ENCODE measurements at regions not wholly inside any gene's neighbourhood (a gene's known extent, or its start where the extent isn't known, plus 50 kb on each side); places are given as distances from the start of the nearest gene placed in this dataset.

- TF ChIP-seq, protein P1, sequence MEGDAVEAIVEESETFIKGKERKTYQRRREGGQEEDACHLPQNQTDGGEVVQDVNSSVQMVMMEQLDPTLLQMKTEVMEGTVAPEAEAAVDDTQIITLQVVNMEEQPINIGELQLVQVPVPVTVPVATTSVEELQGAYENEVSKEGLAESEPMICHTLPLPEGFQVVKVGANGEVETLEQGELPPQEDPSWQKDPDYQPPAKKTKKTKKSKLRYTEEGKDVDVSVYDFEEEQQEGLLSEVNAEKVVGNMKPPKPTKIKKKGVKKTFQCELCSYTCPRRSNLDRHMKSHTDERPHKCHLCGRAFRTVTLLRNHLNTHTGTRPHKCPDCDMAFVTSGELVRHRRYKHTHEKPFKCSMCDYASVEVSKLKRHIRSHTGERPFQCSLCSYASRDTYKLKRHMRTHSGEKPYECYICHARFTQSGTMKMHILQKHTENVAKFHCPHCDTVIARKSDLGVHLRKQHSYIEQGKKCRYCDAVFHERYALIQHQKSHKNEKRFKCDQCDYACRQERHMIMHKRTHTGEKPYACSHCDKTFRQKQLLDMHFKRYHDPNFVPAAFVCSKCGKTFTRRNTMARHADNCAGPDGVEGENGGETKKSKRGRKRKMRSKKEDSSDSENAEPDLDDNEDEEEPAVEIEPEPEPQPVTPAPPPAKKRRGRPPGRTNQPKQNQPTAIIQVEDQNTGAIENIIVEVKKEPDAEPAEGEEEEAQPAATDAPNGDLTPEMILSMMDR (IDR thresholded peaks at IDR 0.05) = no peak
- Mint-ChIP-seq H3K27ac (no peak overlapping the region), H3K4me3 (no peak overlapping the region), H3K4me1 (no peaks in the 10 kb centered on the region), H3K9me3 (no peaks in the 10 kb centered on the region), H3K36me3 (ENCODE audit: low read depth) (no peaks in the 10 kb centered on the region), H3K27me3 (ENCODE audit: low read depth, poor library complexity) (no peaks in the 10 kb centered on the region)
- DNase-seq = no peak
These were observed 509.3 kb downstream of the VGLL3 start for GRCh38 chr3:86481636-86482035.

DNA sequence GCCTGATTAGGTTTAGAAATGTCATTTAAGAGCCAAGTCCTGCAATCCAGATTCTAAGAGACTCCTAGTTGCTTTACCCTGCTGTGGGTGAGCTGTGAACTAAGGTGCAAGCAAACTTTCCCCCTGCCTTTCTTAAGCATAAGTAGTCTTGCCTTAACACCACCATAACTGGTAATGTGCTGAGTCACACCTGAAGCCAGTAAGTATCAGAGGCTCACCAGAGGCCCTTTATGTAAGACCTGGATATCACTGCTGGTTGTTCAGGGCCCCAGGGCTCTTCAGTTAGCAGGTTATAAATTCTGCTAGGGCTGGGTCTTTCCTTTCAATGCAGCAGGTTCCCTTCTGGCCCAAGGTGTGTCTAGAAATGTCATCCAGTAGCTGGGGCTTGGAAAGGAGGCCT is 509.9 kb downstream of the VGLL3 start:
- Mint-ChIP-seq H3K4me1 (no peaks in the 10 kb centered on the region), H3K9me3 (no peaks in the 10 kb centered on the region), H3K36me3 (ENCODE audit: low read depth) (no peaks in the 10 kb centered on the region), H3K27me3 (ENCODE audit: low read depth, poor library complexity) (no peaks in the 10 kb centered on the region), H3K4me3 (no peak overlapping the region), H3K27ac (no peak overlapping the region)
- TF ChIP-seq, protein P1 (IDR thresholded peaks at IDR 0.05) = no peak
- no peak for DNase-seq

GRCh38 chr3:86464180-86464579 is 526.8 kb downstream of the VGLL3 start:
- DNase-seq = no peak
- no peaks in the 10 kb centered on the region for H3K4me1 Mint-ChIP-seq
- no peak overlapping the region for H3K27ac Mint-ChIP-seq
- no peaks in the 10 kb centered on the region for H3K27me3 Mint-ChIP-seq (ENCODE audit: low read depth, poor library complexity)
- H3K4me3 Mint-ChIP-seq = no peak overlapping the region
- H3K9me3 Mint-ChIP-seq = no peaks in the 10 kb centered on the region
- no peaks in the 10 kb centered on the region for H3K36me3 Mint-ChIP-seq (ENCODE audit: low read depth)
- TF ChIP-seq, protein P1 (IDR thresholded peaks at IDR 0.05) = no peak

- DNase-seq = no peak
- Mint-ChIP-seq H3K9me3 (no peaks in the 10 kb centered on the region), H3K4me1 (no peaks in the 10 kb centered on the region), H3K27me3 (ENCODE audit: low read depth, poor library complexity) (no peaks in the 10 kb centered on the region), H3K27ac (no peak overlapping the region), H3K4me3 (no peak overlapping the region), H3K36me3 (ENCODE audit: low read depth) (no peaks in the 10 kb centered on the region)
- TF ChIP-seq, protein P1 (IDR thresholded peaks at IDR 0.05) = no peak
These were observed 539.2 kb downstream of the VGLL3 start for GRCh38 chr3:86451749-86452148.

- DNase-seq = no peak
- H3K4me1 Mint-ChIP-seq = no peaks in the 10 kb centered on the region
- no peaks in the 10 kb centered on the region for H3K36me3 Mint-ChIP-seq (ENCODE audit: low read depth)
- no peaks in the 10 kb centered on the region for H3K9me3 Mint-ChIP-seq
- TF ChIP-seq, protein P1 (IDR thresholded peaks at IDR 0.05) = no peak
- no peak overlapping the region for H3K4me3 Mint-ChIP-seq
- H3K27me3 Mint-ChIP-seq (ENCODE audit: low read depth, poor library complexity) = no peaks in the 10 kb centered on the region
- no peak overlapping the region for H3K27ac Mint-ChIP-seq
These were observed 552.4 kb downstream of the VGLL3 start for GRCh38 chr3:86438544-86438943.

DNA sequence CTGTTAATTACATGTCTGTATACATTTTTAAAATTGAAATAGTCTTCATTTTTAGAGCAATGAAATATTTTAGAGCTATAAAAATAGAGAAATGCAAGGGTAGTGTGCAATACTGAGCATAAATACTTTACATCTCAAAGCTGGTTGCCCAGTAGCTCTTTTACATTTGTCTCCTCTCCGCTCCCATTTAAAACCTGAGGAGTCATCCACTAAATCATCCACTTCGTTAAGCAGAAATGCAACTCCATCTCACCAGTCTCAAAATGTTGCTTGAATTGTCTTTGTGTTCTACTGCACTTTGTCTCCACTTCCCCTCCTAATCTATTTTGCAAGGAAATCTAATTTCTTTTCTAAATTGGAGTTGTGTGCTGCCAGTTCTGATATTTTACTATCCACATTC is 563.6 kb downstream of the VGLL3 start:
- H3K4me3 Mint-ChIP-seq = no peak overlapping the region
- no peaks in the 10 kb centered on the region for H3K27me3 Mint-ChIP-seq (ENCODE audit: low read depth, poor library complexity)
- no peaks in the 10 kb centered on the region for H3K4me1 Mint-ChIP-seq
- H3K27ac Mint-ChIP-seq = no peak overlapping the region
- TF ChIP-seq, protein P1 (IDR thresholded peaks at IDR 0.05) = no peak
- H3K9me3 Mint-ChIP-seq = peaks cover 7% of the 10 kb centered on the region
- DNase-seq = no peak
- no peaks in the 10 kb centered on the region for H3K36me3 Mint-ChIP-seq (ENCODE audit: low read depth)
